GM12878 (cell line): ENCODE measurements at regions not wholly inside any gene's neighbourhood (a gene's known extent, or its start where the extent isn't known, plus 50 kb on each side); places are given as distances from the start of the nearest gene placed in this dataset.

Experiments
- ATAC-seq: fragments of 200-7000 bp; cut with Tn5 transposase; 3 replicates; pipeline ENCODE4 v1.9.1; 2020; ENCODE audit warnings: mild to moderate bottlenecking, moderate library complexity
- BruUV-seq: library from RNA; stranded (reverse); fragments of 400-500 nt; replicated peaks from 2 replicates; lab custom pipeline; 2021; lab: Mats Ljungman, UMichigan
- CTCF ChIA-PET: fragments of 300-600 bp; sonication (Branson Sonifier 250); formaldehyde crosslinking; extraction: SDS; loops from one replicate; lab custom pipeline; 2021; ENCODE audit warnings: inconsistent platforms; lab: Yijun Ruan, JAX
- POLR2A ChIA-PET: fragments of 350-600 bp; formaldehyde crosslinking; extraction: SDS; loops from one replicate; lab custom pipeline; 2021; ENCODE audit warnings: inconsistent platforms; lab: Charles Lee
- RAD21 ChIA-PET: fragments of 300-600 bp; sonication (Branson Sonifier 250); formaldehyde crosslinking; loops from one replicate; lab custom pipeline; 2023; ENCODE audit warnings: antibody characterized with exemption; ENCODE audit not compliant: unreplicated experiment; lab: Charles Lee
- SMC1A ChIA-PET: fragments of 300-600 bp; sonication (Branson Sonifier 250); formaldehyde crosslinking; loops from one replicate; lab custom pipeline; 2023; ENCODE audit not compliant: unreplicated experiment, uncharacterized antibody; lab: Charles Lee
- DNase-seq: peaks from one replicate; pipeline ENCODE4 v3.0.0-alpha.2; 2011; ENCODE audit warnings: low read depth, low spot score
- FAIRE-seq: peaks from 3 replicates; lab custom pipeline; 2011; peaks lifted over from hg19 to GRCh38; lab: Jason Lieb, UNC
- H2AFZ ChIP-seq: 2 replicates; pipeline ENCODE4 v1.6.0; 2011; ENCODE audit warnings: low read depth, low read length, control low read depth; ENCODE audit not compliant: control insufficient read depth
- H3K27ac ChIP-seq: 2 replicates; pipeline ENCODE4 v1.5.1; 2011; ENCODE audit warnings: control low read depth; ENCODE audit not compliant: control insufficient read depth, insufficient read depth
- H3K27me3 ChIP-seq, 2 experiments: replicated peaks in 1 of 2; 2 replicates each; pipeline versions ENCODE4 v1.6.0 to v1.6.1; 2011; ENCODE audit warnings: low read length in 1 of 2; ENCODE audit not compliant: control insufficient read depth in 2 of 2, insufficient read depth in 2 of 2
- H3K36me3 ChIP-seq, 2 experiments: 2 replicates each; pipeline ENCODE4 v1.5.1; 2011; ENCODE audit warnings: low read length in 1 of 2; ENCODE audit not compliant: control insufficient read depth in 2 of 2, insufficient read depth in 2 of 2
- H3K4me1 ChIP-seq: 2 replicates; pipeline ENCODE4 v1.6.1; 2011; ENCODE audit warnings: mild to moderate bottlenecking, low read length, moderate library complexity, mixed read lengths; ENCODE audit not compliant: control insufficient read depth, insufficient read depth
- H3K4me2 ChIP-seq: 2 replicates; pipeline ENCODE4 v1.6.0; 2011; ENCODE audit warnings: control low read depth; ENCODE audit not compliant: control insufficient read depth, insufficient read depth
- H3K4me3 ChIP-seq: fragments of 200-600 bp; sonication (generic); 2 replicates; pipeline ENCODE4 v1.5.1; 2016
- H3K79me2 ChIP-seq: 2 replicates; pipeline ENCODE4 v1.6.0; 2011; ENCODE audit warnings: low read length; ENCODE audit not compliant: control insufficient read depth, insufficient read depth
- H3K9ac ChIP-seq: 2 replicates; pipeline ENCODE4 v1.8.0; 2011; ENCODE audit warnings: low read length, control low read depth, mixed read lengths; ENCODE audit not compliant: control insufficient read depth, insufficient read depth
- H3K9me3 ChIP-seq: replicated peaks from 3 replicates; pipeline ENCODE4 v1.5.1; 2011; ENCODE audit warnings: mild to moderate bottlenecking, low read length; ENCODE audit not compliant: control insufficient read depth, insufficient read depth
- H4K20me1 ChIP-seq: 2 replicates; pipeline ENCODE4 v1.6.0; 2011; ENCODE audit not compliant: control insufficient read depth, insufficient read depth
- CHD1 ChIP-seq: IDR thresholded peaks from 2 replicates; pipeline ENCODE4 v1.6.1; 2012; ENCODE audit warnings: low read depth, low read length, improper control_type of control experiment
- EZH2 ChIP-seq: IDR thresholded peaks from 2 replicates; pipeline ENCODE4 v1.6.1; 2012; ENCODE audit warnings: low read depth, mild to moderate bottlenecking, control low read depth, inconsistent platforms, low read length, borderline replicate concordance; ENCODE audit not compliant: control insufficient read depth
- PML ChIP-seq: IDR thresholded peaks from 2 replicates; pipeline ENCODE4 v1.6.1; 2012; ENCODE audit warnings: low read length, inconsistent platforms
- SIX5 ChIP-seq: IDR thresholded peaks from 2 replicates; pipeline ENCODE4 v1.6.1; 2011; ENCODE audit warnings: mild to moderate bottlenecking, low read depth, low read length, moderate library complexity; ENCODE audit not compliant: severe bottlenecking
- TAF1 ChIP-seq: IDR thresholded peaks from 2 replicates; pipeline ENCODE4 v1.6.1; 2011; ENCODE audit warnings: mild to moderate bottlenecking, low read depth, low read length, borderline replicate concordance
- ZNF217 ChIP-seq: fragments of 450-650 bp; IDR thresholded peaks from 2 replicates; pipeline ENCODE4 v1.6.1; 2017; ENCODE audit warnings: antibody characterized with exemption, mild to moderate bottlenecking
- WGBS: methylation state at CpG from one replicate; pipeline ENCODE4 v1.1.6; 2016; ENCODE audit warnings: low lambda C conversion rate; ENCODE audit not compliant: insufficient replicate concordance, insufficient coverage; ENCODE audit errors: missing lambda C conversion rate; 5-methylcytosine and 5-hydroxymethylcytosine counted together
- in situ Hi-C: fragments of 300-500 bp; cut with MboI; formaldehyde crosslinking; loops from 9 replicates; pipeline ENCODE4 v1.14.3; 2018; ENCODE audit warnings: mixed read lengths
- intact Hi-C: fragments of 100-400 bp; cut with micrococcal nuclease; formaldehyde crosslinking; loops from one replicate; pipeline ENCODE4 v1.14.2; 2022; ENCODE audit not compliant: unreplicated experiment
- TF ChIP-seq, protein P1 (sequence below): fragments of 450-650 bp; IDR thresholded peaks from 2 replicates; pipeline ENCODE4 v1.6.1; 2017; ENCODE audit warnings: low read depth, mild to moderate bottlenecking, moderate library complexity
- TF ChIP-seq, protein P2 (sequence below): fragments of 450-650 bp; IDR thresholded peaks from 2 replicates; pipeline ENCODE4 v1.6.1; 2018; ENCODE audit warnings: borderline replicate concordance, mild to moderate bottlenecking; ENCODE audit not compliant: partially characterized antibody
- TF ChIP-seq, protein P3 (sequence below): IDR thresholded peaks from 2 replicates; pipeline ENCODE4 v1.6.1; 2012; ENCODE audit warnings: low read depth, low read length, improper control_type of control experiment

DNA sequence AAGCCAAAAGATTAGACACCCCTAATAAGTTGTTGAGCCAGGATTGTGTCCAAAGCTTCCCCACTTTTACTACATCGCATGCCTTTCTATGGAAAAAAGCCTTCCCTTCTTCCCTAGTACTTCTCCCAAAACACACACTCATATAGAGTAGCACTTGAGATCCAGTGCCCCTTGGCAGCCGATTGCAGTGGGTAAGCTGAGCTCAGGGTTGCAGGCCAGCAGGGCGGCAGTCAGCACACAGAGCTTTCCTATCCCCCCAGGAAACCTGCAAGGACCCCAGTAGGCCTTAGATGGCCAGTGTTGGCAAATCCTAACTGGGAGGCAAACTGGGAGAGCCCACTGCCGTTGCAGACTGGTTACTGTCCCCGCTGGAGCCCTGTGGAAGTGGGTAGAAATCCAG lies 75.7 kb upstream of the C15orf39 start (continued):
- TF ChIP-seq, protein P1, sequence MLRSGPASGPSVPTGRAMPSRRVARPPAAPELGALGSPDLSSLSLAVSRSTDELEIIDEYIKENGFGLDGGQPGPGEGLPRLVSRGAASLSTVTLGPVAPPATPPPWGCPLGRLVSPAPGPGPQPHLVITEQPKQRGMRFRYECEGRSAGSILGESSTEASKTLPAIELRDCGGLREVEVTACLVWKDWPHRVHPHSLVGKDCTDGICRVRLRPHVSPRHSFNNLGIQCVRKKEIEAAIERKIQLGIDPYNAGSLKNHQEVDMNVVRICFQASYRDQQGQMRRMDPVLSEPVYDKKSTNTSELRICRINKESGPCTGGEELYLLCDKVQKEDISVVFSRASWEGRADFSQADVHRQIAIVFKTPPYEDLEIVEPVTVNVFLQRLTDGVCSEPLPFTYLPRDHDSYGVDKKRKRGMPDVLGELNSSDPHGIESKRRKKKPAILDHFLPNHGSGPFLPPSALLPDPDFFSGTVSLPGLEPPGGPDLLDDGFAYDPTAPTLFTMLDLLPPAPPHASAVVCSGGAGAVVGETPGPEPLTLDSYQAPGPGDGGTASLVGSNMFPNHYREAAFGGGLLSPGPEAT = no peak

DNA sequence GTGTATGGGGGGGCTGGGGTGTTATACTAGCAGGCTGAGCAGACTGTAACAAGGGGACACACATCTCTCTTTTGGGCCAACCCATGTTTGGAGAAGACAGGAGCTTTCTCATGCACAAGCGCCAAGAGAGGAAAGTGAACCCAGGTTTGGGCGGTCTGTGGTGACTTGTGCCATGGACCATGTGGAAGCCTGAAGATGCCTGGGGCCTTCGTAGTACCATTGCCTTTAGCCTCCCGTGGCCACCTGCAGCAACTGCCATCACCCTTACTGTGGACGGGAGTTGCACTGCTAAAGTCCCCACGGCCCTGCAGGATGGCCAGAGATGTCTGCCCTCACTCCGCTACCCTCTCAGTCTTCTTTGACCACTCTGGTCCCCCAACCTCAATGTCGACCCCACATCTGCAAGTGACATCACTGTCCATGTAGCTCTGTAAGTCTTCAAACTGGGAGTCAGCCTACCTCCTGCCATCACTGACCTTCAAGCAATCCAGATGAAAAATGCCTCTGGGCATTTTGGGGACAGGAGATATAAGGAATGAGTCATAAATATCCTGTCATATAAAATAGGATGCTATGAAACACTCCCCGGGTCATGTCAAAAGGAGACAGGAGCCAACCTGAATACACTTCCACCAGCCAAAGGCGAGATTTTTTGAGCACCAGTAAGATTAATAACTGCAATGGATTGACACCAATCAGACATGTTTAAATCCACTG lies 74.7 kb upstream of the C15orf39 start:
- FAIRE-seq (no peak), DNase-seq (no peak), ATAC-seq (no peak)
- Histone ChIP-seq H3K9ac (no peak overlapping the region), H3K9me3 (no peaks in the 10 kb centered on the region; the same call in 1 of the 3 replicates), H3K36me3 (no peaks in the 10 kb centered on the region), H3K79me2 (no peaks in the 10 kb centered on the region), H3K27me3 (no peaks in the 10 kb centered on the region), H3K4me3 (no peak overlapping the region), H4K20me1 (no peaks in the 10 kb centered on the region), H3K4me1 (peaks cover 70% of the 10 kb centered on the region), H3K27ac (no peak overlapping the region), H3K4me2 (no peak overlapping the region), H2AFZ (no peak overlapping the region)
- intact Hi-C loops = no loop called here
- 98% methylated on average over 10 of the region's 10 CpGs for whole genome bisulfite sequencing
- no TSS peak for BruUV-seq
- TF ChIP-seq PML (no peak), CHD1 (no peak), TAF1 (no peak), EZH2 (no peak), SIX5 (no peak), ZNF217 (no peak)
- TF ChIP-seq, protein P2, sequence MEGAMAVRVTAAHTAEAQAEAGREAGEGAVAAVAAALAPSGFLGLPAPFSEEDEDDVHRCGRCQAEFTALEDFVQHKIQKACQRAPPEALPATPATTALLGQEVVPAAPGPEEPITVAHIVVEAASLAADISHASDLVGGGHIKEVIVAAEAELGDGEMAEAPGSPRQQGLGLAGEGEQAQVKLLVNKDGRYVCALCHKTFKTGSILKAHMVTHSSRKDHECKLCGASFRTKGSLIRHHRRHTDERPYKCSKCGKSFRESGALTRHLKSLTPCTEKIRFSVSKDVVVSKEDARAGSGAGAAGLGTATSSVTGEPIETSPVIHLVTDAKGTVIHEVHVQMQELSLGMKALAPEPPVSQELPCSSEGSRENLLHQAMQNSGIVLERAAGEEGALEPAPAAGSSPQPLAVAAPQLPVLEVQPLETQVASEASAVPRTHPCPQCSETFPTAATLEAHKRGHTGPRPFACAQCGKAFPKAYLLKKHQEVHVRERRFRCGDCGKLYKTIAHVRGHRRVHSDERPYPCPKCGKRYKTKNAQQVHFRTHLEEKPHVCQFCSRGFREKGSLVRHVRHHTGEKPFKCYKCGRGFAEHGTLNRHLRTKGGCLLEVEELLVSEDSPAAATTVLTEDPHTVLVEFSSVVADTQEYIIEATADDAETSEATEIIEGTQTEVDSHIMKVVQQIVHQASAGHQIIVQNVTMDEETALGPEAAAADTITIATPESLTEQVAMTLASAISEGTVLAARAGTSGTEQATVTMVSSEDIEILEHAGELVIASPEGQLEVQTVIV = no peak
- TF ChIP-seq, protein P3, sequence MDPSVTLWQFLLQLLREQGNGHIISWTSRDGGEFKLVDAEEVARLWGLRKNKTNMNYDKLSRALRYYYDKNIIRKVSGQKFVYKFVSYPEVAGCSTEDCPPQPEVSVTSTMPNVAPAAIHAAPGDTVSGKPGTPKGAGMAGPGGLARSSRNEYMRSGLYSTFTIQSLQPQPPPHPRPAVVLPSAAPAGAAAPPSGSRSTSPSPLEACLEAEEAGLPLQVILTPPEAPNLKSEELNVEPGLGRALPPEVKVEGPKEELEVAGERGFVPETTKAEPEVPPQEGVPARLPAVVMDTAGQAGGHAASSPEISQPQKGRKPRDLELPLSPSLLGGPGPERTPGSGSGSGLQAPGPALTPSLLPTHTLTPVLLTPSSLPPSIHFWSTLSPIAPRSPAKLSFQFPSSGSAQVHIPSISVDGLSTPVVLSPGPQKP = no peak
- POLR2A ChIA-PET = interaction anchor here (1.4 to 7.1 kb wide), 4 partner anchors 15 to 83 kb away, joined by 4 to 49 read pairs (median 29); no protein-coding TSS in a partner anchor
- in situ Hi-C loops = no loop called here
- CTCF ChIA-PET = interaction anchor here (1.1 kb wide), 1 partner anchor 75 kb away, joined by 3 read pairs; the partner anchor contains the start of gene C15orf39
- SMC1A ChIA-PET = interaction anchor here (1.1 to 1.7 kb wide), 3 partner anchors 12 to 60 kb away, joined by 3 to 6 read pairs (median 3); no protein-coding TSS in a partner anchor
- RAD21 ChIA-PET = interaction anchor here (1.6 kb wide), 1 partner anchor 104 kb away, joined by 3 read pairs; the partner anchor contains the start of gene PPCDC
